Lower leg skin (tissue), 4 donors: ENCODE measurements at regions not wholly inside any gene's neighbourhood (a gene's known extent, or its start where the extent isn't known, plus 50 kb on each side); places are given as distances from the start of the nearest gene placed in this dataset.

ENCODE experiments used
- DNase-seq, 2 donors: peaks; one replicate each; pipeline ENCODE4 v3.0.0-alpha.2; 2019; ENCODE audit warnings: low spot score in 2 of 2
- H3K4me3 ChIP-seq: fragments of 200-600 bp; sonication (generic); 2 replicates; pipeline ENCODE4 v1.5.1; 2017; ENCODE audit warnings: mild to moderate bottlenecking, low read depth; ENCODE audit not compliant: poor library complexity, severe bottlenecking
- POLR2A ChIP-seq, 2 donors: fragments of 450-650 bp; IDR thresholded peaks; one replicate each; pipeline ENCODE4 v1.6.1; 2016 to 2017; ENCODE audit warnings: antibody characterized with exemption in 2 of 2, mild to moderate bottlenecking in 1 of 2, moderate library complexity in 1 of 2
- WGBS, 2 donors: methylation state at CpG; one replicate each; pipeline ENCODE4 v1.1.5; 2018; 5-methylcytosine and 5-hydroxymethylcytosine counted together
- intact Hi-C: fragments of 100-400 bp; cut with DNase I; formaldehyde crosslinking; loops from one replicate; pipeline ENCODE4 v1.15.0; 2023; ENCODE audit warnings: low total_unique reads
- TF ChIP-seq, protein P1 (sequence below), 3 donors: fragments of 450-650 bp; IDR thresholded peaks; one replicate each; pipeline ENCODE4 v1.5.1; 2016; ENCODE audit warnings: antibody characterized with exemption in 3 of 3, mild to moderate bottlenecking in 3 of 3, moderate library complexity in 2 of 3

DNA sequence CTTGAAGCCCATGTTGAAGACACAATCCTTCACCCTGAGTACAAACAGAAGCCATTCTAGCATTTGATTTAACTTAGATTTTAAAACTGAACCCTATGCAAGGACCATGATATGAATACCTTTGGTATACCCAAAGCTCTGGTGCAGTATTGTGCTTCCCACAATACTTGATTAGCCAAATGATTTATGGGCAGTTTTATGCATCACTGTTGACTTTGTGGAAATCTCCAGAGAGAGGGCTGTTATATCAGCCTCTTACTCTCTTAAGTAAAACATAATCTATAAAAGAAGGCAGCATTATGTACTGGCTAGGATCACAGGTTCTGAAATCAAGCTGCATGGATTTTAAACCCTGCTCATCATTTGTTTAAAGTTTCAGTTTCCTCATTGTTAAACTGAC, 762.8 kb downstream of the EFNA5 start:
- TF ChIP-seq, protein P1, sequence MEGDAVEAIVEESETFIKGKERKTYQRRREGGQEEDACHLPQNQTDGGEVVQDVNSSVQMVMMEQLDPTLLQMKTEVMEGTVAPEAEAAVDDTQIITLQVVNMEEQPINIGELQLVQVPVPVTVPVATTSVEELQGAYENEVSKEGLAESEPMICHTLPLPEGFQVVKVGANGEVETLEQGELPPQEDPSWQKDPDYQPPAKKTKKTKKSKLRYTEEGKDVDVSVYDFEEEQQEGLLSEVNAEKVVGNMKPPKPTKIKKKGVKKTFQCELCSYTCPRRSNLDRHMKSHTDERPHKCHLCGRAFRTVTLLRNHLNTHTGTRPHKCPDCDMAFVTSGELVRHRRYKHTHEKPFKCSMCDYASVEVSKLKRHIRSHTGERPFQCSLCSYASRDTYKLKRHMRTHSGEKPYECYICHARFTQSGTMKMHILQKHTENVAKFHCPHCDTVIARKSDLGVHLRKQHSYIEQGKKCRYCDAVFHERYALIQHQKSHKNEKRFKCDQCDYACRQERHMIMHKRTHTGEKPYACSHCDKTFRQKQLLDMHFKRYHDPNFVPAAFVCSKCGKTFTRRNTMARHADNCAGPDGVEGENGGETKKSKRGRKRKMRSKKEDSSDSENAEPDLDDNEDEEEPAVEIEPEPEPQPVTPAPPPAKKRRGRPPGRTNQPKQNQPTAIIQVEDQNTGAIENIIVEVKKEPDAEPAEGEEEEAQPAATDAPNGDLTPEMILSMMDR (IDR thresholded peaks at IDR 0.05): no peak
- no peak for TF ChIP-seq POLR2A (IDR thresholded peaks at IDR 0.05)
- no peak for DNase-seq
- no peak overlapping the region for H3K4me3 ChIP-seq
- intact Hi-C loops: no loop called here

DNA sequence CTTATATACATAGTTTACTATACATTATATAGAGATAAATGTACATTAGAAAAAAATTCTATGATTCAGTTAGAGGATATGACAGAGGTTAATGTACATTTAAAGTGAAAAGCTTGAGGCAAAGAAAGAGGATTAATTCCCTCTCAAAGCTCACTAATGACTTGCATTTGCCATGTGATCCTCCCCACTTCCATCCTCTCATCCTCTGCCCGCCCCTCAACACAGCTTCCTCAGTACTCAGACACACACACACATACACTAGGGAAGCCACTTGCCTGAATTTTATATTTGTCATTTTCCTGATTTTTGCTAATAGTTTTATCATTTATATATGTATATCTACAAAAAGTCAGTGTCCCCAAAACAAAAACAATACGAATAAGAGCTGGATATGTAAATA, 764.5 kb downstream of the EFNA5 start:
- H3K4me3 ChIP-seq: no peak overlapping the region
- no peak for TF ChIP-seq POLR2A (IDR thresholded peaks at IDR 0.05)
- TF ChIP-seq, protein P1 (IDR thresholded peaks at IDR 0.05): no peak
- no peak for DNase-seq
- intact Hi-C loops: no loop called here
- 80 to 87% methylated on average over 2 of the region's 2 CpGs for WGBS, 2 donors

DNA sequence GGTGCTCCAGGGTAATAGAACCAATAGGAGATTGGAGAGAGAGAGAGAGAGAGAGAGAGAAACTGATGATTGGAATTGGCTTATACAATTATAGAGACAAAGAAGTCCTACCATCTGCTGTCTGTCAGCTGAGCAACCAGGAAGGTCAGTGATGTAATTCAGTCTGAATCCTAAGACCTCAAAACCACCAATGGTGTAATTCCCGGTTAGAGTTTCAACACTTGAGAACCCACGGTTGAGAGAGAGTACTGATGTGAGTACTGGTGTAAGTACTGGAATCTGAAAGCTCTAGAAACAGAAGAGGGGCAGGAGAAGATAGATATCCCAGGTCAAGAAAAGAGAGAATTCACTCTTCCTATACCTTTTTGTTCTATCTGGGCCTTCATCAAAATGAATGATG, 775.8 kb downstream of the EFNA5 start:
- no peak for TF ChIP-seq POLR2A (IDR thresholded peaks at IDR 0.05)
- TF ChIP-seq, protein P1 (IDR thresholded peaks at IDR 0.05): no peak
- DNase-seq: no peak
- intact Hi-C loops: no loop called here
- no peak overlapping the region for H3K4me3 ChIP-seq
- 51 to 60% methylated on average over 2 of the region's 2 CpGs for WGBS, 2 donors

DNA sequence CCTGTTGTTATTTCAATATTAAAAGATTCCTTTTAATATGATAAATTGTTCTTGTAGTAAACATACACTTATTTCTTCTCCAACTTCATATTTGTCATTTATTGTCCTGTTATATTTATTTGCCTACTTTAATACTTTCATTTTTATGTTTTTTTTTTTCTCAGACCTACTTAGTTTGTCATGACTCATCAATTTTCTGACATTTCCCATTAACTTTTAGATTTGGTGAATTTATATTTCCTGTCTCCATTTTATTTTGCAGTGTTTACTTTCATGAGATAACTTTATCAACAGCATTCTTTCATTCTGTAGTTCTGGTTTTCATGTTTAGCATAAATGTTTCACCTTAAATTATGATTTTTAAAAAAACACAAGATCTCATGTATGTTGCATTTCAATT, 788.7 kb downstream of the EFNA5 start:
- H3K4me3 ChIP-seq: no peak overlapping the region
- TF ChIP-seq POLR2A (IDR thresholded peaks at IDR 0.05): no peak
- TF ChIP-seq, protein P1 (IDR thresholded peaks at IDR 0.05): no peak

DNA sequence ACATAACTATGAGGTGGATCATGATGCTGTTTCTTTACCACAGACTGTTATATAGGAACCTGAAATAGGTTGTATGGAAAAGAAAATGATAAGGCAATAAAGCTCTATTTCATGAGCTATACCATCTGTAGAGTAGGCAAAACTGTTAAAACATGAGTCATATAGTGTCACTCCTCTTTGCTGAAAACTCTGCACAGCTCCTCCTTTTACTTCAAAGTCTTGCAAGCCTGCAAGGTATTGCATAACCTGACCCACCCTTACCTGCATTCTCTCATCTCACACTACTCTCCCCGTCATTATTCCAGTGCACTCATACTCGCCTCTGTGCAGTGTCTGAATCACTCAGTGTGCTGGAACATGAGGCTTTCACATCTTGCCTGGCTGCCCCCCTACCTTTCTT, 790.1 kb downstream of the EFNA5 start:
- TF ChIP-seq, protein P1 (IDR thresholded peaks at IDR 0.05): no peak
- no peak for TF ChIP-seq POLR2A (IDR thresholded peaks at IDR 0.05)
- no peak overlapping the region for H3K4me3 ChIP-seq
- 59 to 70% methylated on average over 2 of the region's 2 CpGs for WGBS, 2 donors
- intact Hi-C loops: no loop called here
- no peak for DNase-seq

More for the DNA sequence above, 788.7 kb downstream of the EFNA5 start:
- no peak for DNase-seq
- intact Hi-C loops: no loop called here

DNA sequence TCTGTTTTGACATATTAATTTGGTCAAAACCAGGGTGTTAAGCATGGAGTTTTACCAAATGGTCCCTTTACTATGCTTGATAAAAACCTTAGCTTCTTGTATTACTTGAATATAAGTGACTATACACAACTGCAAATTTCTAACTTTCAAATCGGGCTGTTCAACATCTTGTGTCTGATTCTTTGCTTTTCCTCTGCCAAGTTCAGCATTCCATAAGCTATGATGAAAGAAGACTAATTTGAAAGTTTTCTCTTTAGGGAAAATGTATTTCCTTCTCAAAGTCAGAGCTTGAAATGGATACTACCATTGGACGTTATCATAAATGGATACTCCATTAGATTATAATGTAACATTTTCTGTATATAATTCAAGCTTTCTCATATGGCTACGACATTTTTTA, 792.9 kb downstream of the EFNA5 start:
- 64 to 71% methylated on average over 3 of the region's 3 CpGs for WGBS, 2 donors
- TF ChIP-seq, protein P1 (IDR thresholded peaks at IDR 0.05): no peak
- no peak for TF ChIP-seq POLR2A (IDR thresholded peaks at IDR 0.05)
- H3K4me3 ChIP-seq: no peak overlapping the region
- intact Hi-C loops: no loop called here
- DNase-seq: no peak
